ENCODE measurements at regions not wholly inside any gene's neighbourhood (a gene's known extent, or its start where the extent isn't known, plus 50 kb on each side); places are given as distances from the start of the nearest gene placed in this dataset.

DNA sequence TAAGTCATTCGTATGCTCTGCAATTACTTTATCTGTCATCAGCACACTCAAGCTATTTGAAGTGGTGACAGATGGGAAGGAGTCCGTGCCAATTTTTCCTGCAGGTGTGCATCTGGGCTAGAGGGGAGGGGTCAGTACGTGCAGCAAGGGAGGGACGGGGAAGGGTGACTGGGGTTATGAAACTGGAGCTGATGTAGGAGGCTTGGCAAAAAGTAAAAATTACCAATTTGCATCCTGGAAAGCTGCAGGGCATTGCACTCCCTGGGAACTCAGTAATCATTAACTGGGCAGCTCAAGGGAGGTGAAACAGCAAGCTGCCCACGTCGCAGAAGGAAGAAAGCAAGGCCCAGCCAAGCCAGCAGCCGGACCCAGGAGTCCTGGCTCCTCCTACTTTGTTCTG lies 87.1 kb upstream of the TMEM45B start:
- Histone ChIP-seq H2AFZ (ENCODE audit: low read length) (no peak overlapping the region), H3K4ac (ENCODE audit: low read length) (no peak overlapping the region), H2BK5ac (ENCODE audit: low read length) (no peak overlapping the region), H3K23ac (ENCODE audit: low read depth, low read length, poor library complexity) (no peak overlapping the region), H3K14ac (ENCODE audit: low read length) (no peak overlapping the region), H2AK5ac (ENCODE audit: low read depth, low read length) (no peak overlapping the region), H2BK15ac (ENCODE audit: low read length) (no peak overlapping the region), H4K8ac (ENCODE audit: low read depth, low read length) (no peak overlapping the region), H2BK120ac (ENCODE audit: low read depth, low read length) (no peak overlapping the region), H3K18ac (ENCODE audit: low read length) (no peak overlapping the region), H3K36me3 (replicated peaks in 1 of 2; ENCODE audit: control insufficient read depth in 2 of 2, insufficient read depth in 2 of 2, low read length in 2 of 2) (no peaks in the 10 kb centered on the region), H3K9me3 (replicated peaks in 1 of 2; ENCODE audit: control insufficient read depth in 2 of 2, insufficient read depth in 1 of 2, low read depth in 1 of 2, low read length in 2 of 2) (no peaks in the 10 kb centered on the region), H3K4me3 (ENCODE audit: low read length in 2 of 2) (no peak overlapping the region), H2BK12ac (ENCODE audit: low read length) (no peak overlapping the region), H3K4me1 (ENCODE audit: control insufficient read depth in 2 of 2, insufficient read depth in 1 of 2, low read depth in 1 of 2, low read length in 2 of 2) (peaks cover 0 to 3% of the 10 kb centered on the region in 2 donors), H3K4me2 (ENCODE audit: insufficient read depth, low read length, poor library complexity, severe bottlenecking) (no peak overlapping the region), H3K27ac (replicated peaks; ENCODE audit: low read length) (no peak overlapping the region), H3K27me3 (ENCODE audit: control insufficient read depth in 3 of 3, insufficient read depth in 3 of 3, low read depth in 1 of 3, low read length in 3 of 3) (peaks cover 0 to 9% (median 0%) of the 10 kb centered on the region in 3 experiments), H4K91ac (ENCODE audit: low read depth, low read length, poor library complexity) (no peak overlapping the region), H3K9ac (ENCODE audit: low read depth, low read length, poor library complexity) (no peak overlapping the region), H3K79me1 (ENCODE audit: low read depth, low read length) (no peaks in the 10 kb centered on the region)
- WGBS, 2 donors (ENCODE audit: extremely low coverage in 2 of 2, insufficient read length in 2 of 2, insufficient replicate concordance in 1 of 2), result no CpG with 5 or more reads among the region's 7 CpGs
- DNase-seq (ENCODE audit: low spot score), result no peak

DNA sequence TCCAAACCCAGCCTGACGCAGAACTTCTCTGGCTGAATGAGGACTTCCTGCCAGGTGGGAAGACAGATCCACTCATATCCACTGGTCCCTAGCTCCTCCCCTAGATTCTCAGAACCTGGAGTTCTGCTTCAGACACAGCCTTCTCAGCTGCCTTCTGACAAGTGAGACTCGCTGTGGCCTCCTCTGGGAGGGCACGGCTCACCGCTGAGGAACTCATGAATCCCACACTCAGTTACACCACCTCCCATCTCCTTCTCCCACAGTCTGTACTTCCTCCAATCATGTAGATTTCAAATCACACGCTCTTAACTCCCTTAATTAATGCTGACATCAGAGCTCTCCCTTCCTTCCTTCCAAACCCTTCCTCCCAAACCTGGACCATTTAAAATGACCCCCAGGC lies 86.4 kb upstream of the TMEM45B start:
- Histone ChIP-seq H2AFZ (ENCODE audit: low read length) (no peak overlapping the region), H3K18ac (ENCODE audit: low read length) (no peak overlapping the region), H4K91ac (ENCODE audit: low read depth, low read length, poor library complexity) (no peak overlapping the region), H3K9ac (ENCODE audit: low read depth, low read length, poor library complexity) (no peak overlapping the region), H3K27me3 (ENCODE audit: control insufficient read depth in 3 of 3, insufficient read depth in 3 of 3, low read depth in 1 of 3, low read length in 3 of 3) (peaks cover 0 to 5% (median 0%) of the 10 kb centered on the region in 3 experiments), H3K79me1 (ENCODE audit: low read depth, low read length) (no peaks in the 10 kb centered on the region), H3K4ac (ENCODE audit: low read length) (no peak overlapping the region), H3K27ac (replicated peaks; ENCODE audit: low read length) (no peak overlapping the region), H2BK120ac (ENCODE audit: low read depth, low read length) (no peak overlapping the region), H2AK5ac (ENCODE audit: low read depth, low read length) (no peak overlapping the region), H3K4me2 (ENCODE audit: insufficient read depth, low read length, poor library complexity, severe bottlenecking) (no peak overlapping the region), H2BK5ac (ENCODE audit: low read length) (no peak overlapping the region), H3K23ac (ENCODE audit: low read depth, low read length, poor library complexity) (no peak overlapping the region), H2BK15ac (ENCODE audit: low read length) (no peak overlapping the region), H3K14ac (ENCODE audit: low read length) (no peak overlapping the region), H4K8ac (ENCODE audit: low read depth, low read length) (no peak overlapping the region), H3K36me3 (replicated peaks in 1 of 2; ENCODE audit: control insufficient read depth in 2 of 2, insufficient read depth in 2 of 2, low read length in 2 of 2) (no peaks in the 10 kb centered on the region), H3K4me1 (ENCODE audit: control insufficient read depth in 2 of 2, insufficient read depth in 1 of 2, low read depth in 1 of 2, low read length in 2 of 2) (no peaks in the 10 kb centered on the region), H3K4me3 (ENCODE audit: low read length in 2 of 2) (no peak overlapping the region), H3K9me3 (replicated peaks in 1 of 2; ENCODE audit: control insufficient read depth in 2 of 2, insufficient read depth in 1 of 2, low read depth in 1 of 2, low read length in 2 of 2) (no peaks in the 10 kb centered on the region), H2BK12ac (ENCODE audit: low read length) (no peak overlapping the region)
- 100% methylated on average over 1 of the region's 5 CpGs; no CpG with 5 or more reads in 1 of the 2 donors for WGBS, 2 donors (ENCODE audit: extremely low coverage in 2 of 2, insufficient read length in 2 of 2, insufficient replicate concordance in 1 of 2)
- no peak for DNase-seq (ENCODE audit: low spot score)

DNA sequence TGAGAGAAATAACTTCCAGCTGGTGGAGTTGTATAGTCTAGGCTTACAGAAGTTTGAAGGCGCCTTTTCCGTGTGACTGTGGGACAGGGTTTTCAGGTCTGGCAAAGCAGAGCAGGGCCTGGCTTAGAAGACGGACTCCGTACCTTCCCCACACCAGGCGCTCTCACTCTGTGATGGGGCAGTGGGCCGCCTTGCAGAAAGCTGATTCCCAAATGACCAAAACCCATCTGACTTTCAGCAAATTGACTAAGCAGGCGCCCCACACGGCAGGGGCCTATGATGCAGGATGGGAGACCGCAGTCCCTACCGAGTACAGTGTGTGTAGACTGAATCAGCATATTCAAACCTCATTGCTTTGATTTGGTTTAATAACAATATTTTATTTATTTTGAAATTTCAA lies 85.8 kb upstream of the TMEM45B start:
- H2BK15ac ChIP-seq (ENCODE audit: low read length), result no peak overlapping the region
- H2BK12ac ChIP-seq (ENCODE audit: low read length), result no peak overlapping the region
- H3K4me3 ChIP-seq (ENCODE audit: low read length in 2 of 2), result no peak overlapping the region
- no peak overlapping the region for H2AFZ ChIP-seq (ENCODE audit: low read length)
- no peaks in the 10 kb centered on the region for H3K9me3 ChIP-seq (replicated peaks in 1 of 2; ENCODE audit: control insufficient read depth in 2 of 2, insufficient read depth in 1 of 2, low read depth in 1 of 2, low read length in 2 of 2)
- no peaks in the 10 kb centered on the region for H3K79me1 ChIP-seq (ENCODE audit: low read depth, low read length)
- no peak overlapping the region for H4K91ac ChIP-seq (ENCODE audit: low read depth, low read length, poor library complexity)
- no peak overlapping the region for H3K9ac ChIP-seq (ENCODE audit: low read depth, low read length, poor library complexity)
- no peak overlapping the region for H3K18ac ChIP-seq (ENCODE audit: low read length)
- H3K27ac ChIP-seq (replicated peaks; ENCODE audit: low read length), result no peak overlapping the region
- no peak overlapping the region for H2BK5ac ChIP-seq (ENCODE audit: low read length)
- no CpG with 5 or more reads among the region's 10 CpGs for WGBS, 2 donors (ENCODE audit: extremely low coverage in 2 of 2, insufficient read length in 2 of 2, insufficient replicate concordance in 1 of 2)
- no peak overlapping the region for H2BK120ac ChIP-seq (ENCODE audit: low read depth, low read length)
- H3K14ac ChIP-seq (ENCODE audit: low read length), result no peak overlapping the region
- peaks cover 0 to 3% (median 0%) of the 10 kb centered on the region in 3 experiments for H3K27me3 ChIP-seq (ENCODE audit: control insufficient read depth in 3 of 3, insufficient read depth in 3 of 3, low read depth in 1 of 3, low read length in 3 of 3)
- no peak overlapping the region for H3K23ac ChIP-seq (ENCODE audit: low read depth, low read length, poor library complexity)
- H3K36me3 ChIP-seq (replicated peaks in 1 of 2; ENCODE audit: control insufficient read depth in 2 of 2, insufficient read depth in 2 of 2, low read length in 2 of 2), result no peaks in the 10 kb centered on the region
- H3K4me1 ChIP-seq (ENCODE audit: control insufficient read depth in 2 of 2, insufficient read depth in 1 of 2, low read depth in 1 of 2, low read length in 2 of 2), result no peaks in the 10 kb centered on the region
- no peak overlapping the region for H3K4me2 ChIP-seq (ENCODE audit: insufficient read depth, low read length, poor library complexity, severe bottlenecking)
- no peak overlapping the region for H3K4ac ChIP-seq (ENCODE audit: low read length)
- DNase-seq (ENCODE audit: low spot score), result no peak
- no peak overlapping the region for H2AK5ac ChIP-seq (ENCODE audit: low read depth, low read length)
- H4K8ac ChIP-seq (ENCODE audit: low read depth, low read length), result no peak overlapping the region

DNA sequence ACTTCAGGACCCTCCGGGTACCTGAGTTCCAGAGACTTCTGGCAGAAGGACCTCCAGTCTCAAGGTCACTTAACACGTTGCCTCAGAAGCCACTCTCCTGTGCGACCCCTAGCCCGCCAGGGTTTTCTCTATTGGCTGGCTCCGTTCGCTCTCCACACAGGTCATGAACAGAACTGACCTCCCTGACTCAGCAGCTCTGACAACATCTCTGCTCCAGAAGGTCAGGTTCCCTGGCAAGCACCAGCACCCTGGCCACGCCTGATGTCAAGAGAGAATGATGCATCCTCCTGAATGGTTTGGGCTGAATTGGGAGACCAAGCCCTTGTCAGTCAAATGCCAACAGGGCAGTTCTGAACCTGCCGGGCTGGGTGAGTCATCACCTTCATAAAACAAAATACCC lies 84.3 kb upstream of the TMEM45B start:
- Histone ChIP-seq H3K27me3 (ENCODE audit: control insufficient read depth in 3 of 3, insufficient read depth in 3 of 3, low read depth in 1 of 3, low read length in 3 of 3) (peaks cover 0 to 3% (median 0%) of the 10 kb centered on the region in 3 experiments), H2BK15ac (ENCODE audit: low read length) (no peak overlapping the region), H2BK12ac (ENCODE audit: low read length) (no peak overlapping the region), H2AFZ (ENCODE audit: low read length) (no peak overlapping the region), H3K27ac (replicated peaks; ENCODE audit: low read length) (no peak overlapping the region), H3K9ac (ENCODE audit: low read depth, low read length, poor library complexity) (no peak overlapping the region), H3K23ac (ENCODE audit: low read depth, low read length, poor library complexity) (no peak overlapping the region), H4K91ac (ENCODE audit: low read depth, low read length, poor library complexity) (no peak overlapping the region), H2BK120ac (ENCODE audit: low read depth, low read length) (no peak overlapping the region), H3K4me2 (ENCODE audit: insufficient read depth, low read length, poor library complexity, severe bottlenecking) (no peak overlapping the region), H3K79me1 (ENCODE audit: low read depth, low read length) (no peaks in the 10 kb centered on the region), H3K36me3 (replicated peaks in 1 of 2; ENCODE audit: control insufficient read depth in 2 of 2, insufficient read depth in 2 of 2, low read length in 2 of 2) (no peaks in the 10 kb centered on the region), H4K8ac (ENCODE audit: low read depth, low read length) (no peak overlapping the region), H3K18ac (ENCODE audit: low read length) (no peak overlapping the region), H2BK5ac (ENCODE audit: low read length) (no peak overlapping the region), H3K4ac (ENCODE audit: low read length) (no peak overlapping the region), H3K9me3 (replicated peaks in 1 of 2; ENCODE audit: control insufficient read depth in 2 of 2, insufficient read depth in 1 of 2, low read depth in 1 of 2, low read length in 2 of 2) (no peaks in the 10 kb centered on the region), H3K4me1 (ENCODE audit: control insufficient read depth in 2 of 2, insufficient read depth in 1 of 2, low read depth in 1 of 2, low read length in 2 of 2) (no peaks in the 10 kb centered on the region), H3K4me3 (ENCODE audit: low read length in 2 of 2) (no peak overlapping the region), H2AK5ac (ENCODE audit: low read depth, low read length) (no peak overlapping the region), H3K14ac (ENCODE audit: low read length) (no peak overlapping the region)
- no CpG with 5 or more reads among the region's 8 CpGs for WGBS, 2 donors (ENCODE audit: extremely low coverage in 2 of 2, insufficient read length in 2 of 2, insufficient replicate concordance in 1 of 2)
- no peak for DNase-seq (ENCODE audit: low spot score)
